ENCODE measurements at regions not wholly inside any gene's neighbourhood (a gene's known extent, or its start where the extent isn't known, plus 50 kb on each side); places are given as distances from the start of the nearest gene placed in this dataset.
"Not testable (repeated sequence)": the region's sequence is repeated elsewhere in the genome, so short reads cannot be mapped to it uniquely, and the experiment has no call there.

GRCh38 chr17:14429084-14429483, 128.2 kb downstream of the HS3ST3B1 start:
- Histone ChIP-seq H3K9me3 (no peaks in the 10 kb centered on the region), H3K36me3 (no peaks in the 10 kb centered on the region), H3K27ac (no peak overlapping the region), H3K9ac (ENCODE audit: low read depth in 2 of 2, low read length in 2 of 2) (no peak overlapping the region), H3K4me3 (no peak overlapping the region), H3K4me1 (no peaks in the 10 kb centered on the region), H3K27me3 (no peaks in the 10 kb centered on the region)
- DNase-seq, result no peak
- no peak for TF ChIP-seq CTCF (IDR thresholded peaks at IDR 0.05)
- intact Hi-C loops (cut with DNase I), result no loop called here

GRCh38 chr17:14428648-14429029, 127.8 kb downstream of the HS3ST3B1 start:
- no peak for TF ChIP-seq CTCF (IDR thresholded peaks at IDR 0.05)
- H3K4me3 ChIP-seq, result no peak overlapping the region
- H3K9ac ChIP-seq (ENCODE audit: low read depth in 2 of 2, low read length in 2 of 2), result no peak overlapping the region
- H3K4me1 ChIP-seq, result no peaks in the 10 kb centered on the region
- H3K27me3 ChIP-seq, result no peaks in the 10 kb centered on the region
- no peak overlapping the region for H3K27ac ChIP-seq
- no peaks in the 10 kb centered on the region for H3K36me3 ChIP-seq
- no peaks in the 10 kb centered on the region for H3K9me3 ChIP-seq
- DNase-seq, result no peak
- intact Hi-C loops (cut with DNase I), result no loop called here

GRCh38 chr17:14427900-14428647, 127.2 kb downstream of the HS3ST3B1 start:
- Histone ChIP-seq H3K9me3 (no peaks in the 10 kb centered on the region), H3K4me1 (no peaks in the 10 kb centered on the region), H3K27me3 (no peaks in the 10 kb centered on the region), H3K4me3 (no peak overlapping the region), H3K27ac (no peak overlapping the region), H3K36me3 (no peaks in the 10 kb centered on the region), H3K9ac (ENCODE audit: low read depth in 2 of 2, low read length in 2 of 2) (no peak overlapping the region)
- TF ChIP-seq CTCF (IDR thresholded peaks at IDR 0.05), result no peak
- no peak for DNase-seq
- intact Hi-C loops (cut with DNase I), result no loop called here

GRCh38 chr17:14423156-14423555, 122.3 kb downstream of the HS3ST3B1 start:
- intact Hi-C loops (cut with DNase I); DNase-seq; H3K27ac ChIP-seq; H3K9me3 ChIP-seq; H3K36me3 ChIP-seq; H3K9ac ChIP-seq (ENCODE audit: low read depth in 2 of 2, low read length in 2 of 2); H3K27me3 ChIP-seq; H3K4me3 ChIP-seq; H3K4me1 ChIP-seq: not testable (repeated sequence)

- intact Hi-C loops (cut with DNase I), result no loop called here
- Histone ChIP-seq H3K9me3 (no peaks in the 10 kb centered on the region), H3K27ac (no peak overlapping the region), H3K4me3 (no peak overlapping the region), H3K9ac (ENCODE audit: low read depth in 2 of 2, low read length in 2 of 2) (no peak overlapping the region), H3K4me1 (no peaks in the 10 kb centered on the region), H3K36me3 (no peaks in the 10 kb centered on the region), H3K27me3 (no peaks in the 10 kb centered on the region)
- no peak for TF ChIP-seq CTCF (IDR thresholded peaks at IDR 0.05)
- no peak for DNase-seq
These were observed 116.5 kb downstream of the HS3ST3B1 start for GRCh38 chr17:14417336-14417735.

- intact Hi-C loops (cut with DNase I), result no loop called here
- DNase-seq, result no peak
- H3K4me1 ChIP-seq, result no peaks in the 10 kb centered on the region
- H3K9ac ChIP-seq (ENCODE audit: low read depth in 2 of 2, low read length in 2 of 2), result no peak overlapping the region
- no peaks in the 10 kb centered on the region for H3K27me3 ChIP-seq
- no peak overlapping the region for H3K27ac ChIP-seq
- H3K4me3 ChIP-seq, result no peak overlapping the region
- no peak for TF ChIP-seq CTCF (IDR thresholded peaks at IDR 0.05)
- H3K36me3 ChIP-seq, result no peaks in the 10 kb centered on the region
- H3K9me3 ChIP-seq, result no peaks in the 10 kb centered on the region
These were observed 108.4 kb downstream of the HS3ST3B1 start for GRCh38 chr17:14409292-14409691.

Data from colonic mucosa (tissue), 4 donors.